BLaER1 (cell line): ENCODE measurements at regions not wholly inside any gene's neighbourhood (a gene's known extent, or its start where the extent isn't known, plus 50 kb on each side); places are given as distances from the start of the nearest gene placed in this dataset.
"Not testable (repeated sequence)": the region's sequence is repeated elsewhere in the genome, so short reads cannot be mapped to it uniquely, and the experiment has no call there.

Source experiments
- H3K27ac ChIP-seq: shearing (Covaris generic); formaldehyde crosslinking; 2 replicates; pipeline ENCODE4 v1.8.1; 2022
- H3K27me3 ChIP-seq: shearing (Covaris generic); formaldehyde crosslinking; 2 replicates; pipeline ENCODE4 v1.8.1; 2022
- H3K36me3 ChIP-seq: shearing (Covaris generic); formaldehyde crosslinking; 2 replicates; pipeline ENCODE4 v1.8.1; 2022
- H3K4me1 ChIP-seq: shearing (Covaris generic); formaldehyde crosslinking; 2 replicates; pipeline ENCODE4 v1.8.1; 2022
- H3K4me2 ChIP-seq: shearing (Covaris generic); formaldehyde crosslinking; 2 replicates; pipeline ENCODE4 v1.8.1; 2022
- H3K4me3 ChIP-seq: shearing (Covaris generic); formaldehyde crosslinking; 2 replicates; pipeline ENCODE4 v1.8.1; 2022
- H3K9ac ChIP-seq: shearing (Covaris generic); formaldehyde crosslinking; 2 replicates; pipeline ENCODE4 v1.8.1; 2022
- H3K9me3 ChIP-seq: shearing (Covaris generic); formaldehyde crosslinking; 2 replicates; pipeline ENCODE4 v1.8.1; 2022
- H4K20me1 ChIP-seq: shearing (Covaris generic); formaldehyde crosslinking; 2 replicates; pipeline ENCODE4 v1.8.1; 2022
- Cebpa-rat ChIP-seq: shearing (Covaris generic); IDR thresholded peaks from 2 replicates; pipeline ENCODE4 v1.8.1; 2022

DNA sequence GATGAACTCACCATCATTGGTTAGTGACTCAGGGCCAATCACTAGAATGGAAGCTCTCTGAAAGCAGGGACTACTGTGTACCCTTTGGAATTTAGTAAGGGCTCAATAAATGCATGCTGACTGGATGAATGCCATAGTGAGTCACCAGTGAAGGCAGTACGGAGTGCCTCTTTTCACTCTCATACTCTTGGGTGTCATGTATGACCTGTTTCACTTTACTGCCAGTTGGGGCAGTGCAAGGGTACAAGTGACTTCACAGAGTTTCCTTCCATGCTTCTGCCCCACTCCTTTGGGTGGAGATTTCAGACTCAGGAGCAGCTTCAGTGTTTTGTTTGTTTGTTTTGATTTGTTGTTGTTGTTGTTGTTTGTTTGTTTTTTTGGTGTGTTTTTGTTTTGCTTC lies 57.7 kb downstream of the SOX3 start:
- H3K4me1 ChIP-seq = no peaks in the 10 kb centered on the region

DNA sequence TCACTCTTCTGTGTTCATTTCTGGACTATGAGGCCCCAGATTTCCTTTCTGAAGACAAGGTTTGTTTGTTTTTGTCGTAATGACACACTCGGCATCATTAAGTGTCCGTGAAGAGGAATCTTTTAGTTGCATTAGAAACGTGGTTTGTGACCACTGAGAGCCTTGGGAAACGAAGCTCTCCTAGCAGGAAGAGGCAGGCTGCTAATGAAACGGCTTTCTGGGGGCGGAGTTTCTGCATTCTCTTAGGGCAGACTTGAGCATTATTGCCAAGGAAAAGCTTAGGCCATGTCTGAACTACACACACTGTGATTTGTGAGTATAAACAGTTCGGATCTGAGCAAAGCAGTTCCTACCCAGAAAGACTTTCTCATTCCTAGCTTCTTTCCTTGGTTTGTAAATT lies 64.0 kb downstream of the SOX3 start:
- H3K9me3 ChIP-seq = no peaks in the 10 kb centered on the region
- H3K4me3 ChIP-seq = no peak overlapping the region
- H4K20me1 ChIP-seq = no peaks in the 10 kb centered on the region
- H3K36me3 ChIP-seq = no peaks in the 10 kb centered on the region
- no peak overlapping the region for H3K27ac ChIP-seq
- no peak overlapping the region for H3K9ac ChIP-seq
- no peak for TF ChIP-seq Cebpa-rat
- H3K4me1 ChIP-seq = no peaks in the 10 kb centered on the region
- peaks cover 81% of the 10 kb centered on the region for H3K27me3 ChIP-seq
- no peak overlapping the region for H3K4me2 ChIP-seq

More for the DNA sequence above, 57.7 kb downstream of the SOX3 start:
- Histone ChIP-seq H3K36me3 (no peaks in the 10 kb centered on the region), H3K9me3 (no peaks in the 10 kb centered on the region), H3K4me3 (no peak overlapping the region), H3K27ac (no peak overlapping the region), H3K9ac (no peak overlapping the region), H4K20me1 (peaks cover 7% of the 10 kb centered on the region; the same call in 1 of the 2 replicates), H3K27me3 (peaks cover 85% of the 10 kb centered on the region), H3K4me2 (no peak overlapping the region)
- TF ChIP-seq Cebpa-rat = no peak

DNA sequence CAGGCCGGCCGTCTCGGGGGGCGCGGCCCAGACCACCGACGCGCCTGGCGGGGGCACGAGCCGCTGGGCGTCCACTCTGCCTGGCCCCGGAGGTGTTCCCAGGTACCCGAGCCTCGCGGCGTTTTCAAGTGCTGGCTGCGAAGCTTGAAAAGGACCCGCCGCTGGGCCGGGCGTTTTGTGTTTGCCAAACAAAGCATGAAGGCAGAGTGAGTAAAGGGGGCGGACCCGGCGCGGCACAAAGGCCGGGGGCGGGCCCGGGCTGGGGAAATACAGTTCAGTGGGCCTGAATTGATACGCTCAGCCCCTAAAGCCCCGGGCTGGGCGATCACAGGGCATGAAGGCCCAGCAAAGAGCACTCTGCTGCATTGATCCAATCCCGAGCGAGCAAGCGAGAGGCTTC lies 65.4 kb downstream of the SOX3 start:
- peak overlapping the region; percentile 68; the same call in 1 of the 2 replicates for H3K27ac ChIP-seq
- H3K9ac ChIP-seq = peak overlapping the region; percentile 71
- H3K4me1 ChIP-seq = no peaks in the 10 kb centered on the region
- no peaks in the 10 kb centered on the region for H3K36me3 ChIP-seq
- H4K20me1 ChIP-seq = no peaks in the 10 kb centered on the region
- peak overlapping the region; percentile 66 for H3K4me2 ChIP-seq
- TF ChIP-seq Cebpa-rat = no peak
- peak overlapping the region; percentile 57 for H3K4me3 ChIP-seq
- H3K9me3 ChIP-seq = no peaks in the 10 kb centered on the region
- peaks cover 81% of the 10 kb centered on the region for H3K27me3 ChIP-seq

DNA sequence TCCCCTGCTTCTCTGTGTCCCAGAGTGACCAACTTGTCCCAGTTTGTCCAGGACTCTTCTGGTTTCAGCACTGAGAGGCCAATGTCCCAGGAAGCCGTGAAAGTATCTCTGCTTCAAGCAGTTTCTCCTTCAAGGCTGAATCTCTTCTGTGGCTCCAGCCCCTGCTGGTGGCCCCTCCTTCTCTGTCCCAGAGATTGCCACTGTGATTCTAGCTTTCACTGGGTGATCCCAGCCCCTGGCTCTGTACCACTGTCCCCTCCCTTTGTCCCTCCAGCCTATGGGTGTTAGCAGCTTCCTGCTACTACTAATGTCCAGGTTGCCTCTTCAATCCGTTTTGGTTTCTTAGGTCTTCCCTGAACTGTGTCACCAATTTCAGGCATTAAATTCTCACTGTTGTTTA lies 70.5 kb downstream of the SOX3 start:
- Histone ChIP-seq H3K27me3 (peaks cover 93% of the 10 kb centered on the region), H3K9me3 (no peaks in the 10 kb centered on the region)
- TF ChIP-seq Cebpa-rat = no peak

DNA sequence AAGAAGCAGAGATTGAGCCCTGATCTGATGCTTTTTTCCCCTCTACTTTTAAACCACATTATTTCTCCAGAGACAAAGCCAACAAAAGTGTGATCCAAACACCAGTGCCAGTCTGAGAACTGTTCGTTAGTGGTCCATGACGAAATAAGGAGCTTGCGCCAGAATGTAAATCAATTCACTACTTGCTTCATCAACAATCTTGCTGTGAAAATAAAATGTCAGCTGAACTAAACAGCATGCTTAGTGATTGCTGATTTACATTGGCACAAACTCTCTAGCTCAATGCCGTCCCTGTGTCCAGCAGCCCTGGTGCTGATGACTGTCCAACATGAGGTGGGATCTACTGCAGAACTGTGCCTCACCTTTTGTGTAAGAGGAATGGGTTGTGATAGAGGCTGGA lies 71.3 kb downstream of the SOX3 start:
- Histone ChIP-seq H3K4me3 (no peak overlapping the region), H3K9me3 (no peaks in the 10 kb centered on the region), H3K9ac (no peak overlapping the region), H3K4me1 (no peaks in the 10 kb centered on the region), H3K27ac (no peak overlapping the region), H3K36me3 (no peaks in the 10 kb centered on the region), H4K20me1 (no peaks in the 10 kb centered on the region; the same call in 1 of the 2 replicates), H3K27me3 (peaks cover 93% of the 10 kb centered on the region), H3K4me2 (no peak overlapping the region)
- no peak for TF ChIP-seq Cebpa-rat

More for the DNA sequence above, 70.5 kb downstream of the SOX3 start:
- Histone ChIP-seq H3K27ac (no peak overlapping the region), H3K36me3 (no peaks in the 10 kb centered on the region), H4K20me1 (no peaks in the 10 kb centered on the region; the same call in 1 of the 2 replicates), H3K4me2 (no peak overlapping the region), H3K4me3 (no peak overlapping the region), H3K4me1 (no peaks in the 10 kb centered on the region), H3K9ac (no peak overlapping the region)

DNA sequence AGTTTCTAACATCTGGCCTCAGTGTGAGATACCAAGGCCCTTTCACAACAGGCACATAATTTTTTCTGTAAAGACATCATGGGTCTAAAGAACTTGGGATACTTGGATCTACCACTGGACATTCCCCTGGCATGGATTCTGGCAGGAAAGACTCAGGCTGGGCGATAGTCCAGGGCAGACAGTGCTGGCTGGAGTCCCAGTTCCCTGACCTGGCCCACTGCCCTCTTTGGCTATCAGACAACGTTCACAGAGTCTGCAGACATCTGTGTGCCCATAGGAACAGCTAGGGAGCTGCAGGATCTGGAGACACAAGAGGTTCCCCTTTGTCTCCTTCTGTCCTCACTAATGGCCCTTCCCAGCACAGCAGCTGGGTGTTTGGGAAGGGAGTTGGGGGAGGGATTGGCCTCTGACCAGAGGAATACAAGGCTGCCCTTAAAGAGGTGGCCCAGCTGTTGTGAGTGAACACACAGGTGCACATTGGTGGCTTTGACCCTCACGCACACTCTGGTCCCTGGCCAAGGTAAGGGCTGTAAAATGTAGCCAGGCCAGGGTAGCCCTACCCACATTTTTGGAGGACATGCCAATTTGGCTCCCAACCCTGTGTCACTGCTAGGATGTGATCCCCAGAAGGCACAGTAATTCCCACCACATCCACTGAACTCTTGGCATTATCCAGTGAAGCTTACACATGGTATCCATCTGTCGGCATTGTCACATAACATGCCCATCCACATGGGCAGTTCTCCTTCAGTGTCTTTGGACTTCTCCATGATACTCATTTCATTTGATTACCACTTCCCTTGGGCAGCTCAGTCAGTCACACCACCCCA lies 72.3 kb downstream of the SOX3 start:
- TF ChIP-seq Cebpa-rat = no peak
- Histone ChIP-seq H3K27ac (no peak overlapping the region), H3K4me3 (no peak overlapping the region), H3K27me3 (peaks cover 94% of the 10 kb centered on the region), H3K9me3 (no peaks in the 10 kb centered on the region), H3K9ac (no peak overlapping the region), H3K4me1 (no peaks in the 10 kb centered on the region), H3K36me3 (no peaks in the 10 kb centered on the region), H4K20me1 (no peaks in the 10 kb centered on the region; the same call in 1 of the 2 replicates), H3K4me2 (no peak overlapping the region)

DNA sequence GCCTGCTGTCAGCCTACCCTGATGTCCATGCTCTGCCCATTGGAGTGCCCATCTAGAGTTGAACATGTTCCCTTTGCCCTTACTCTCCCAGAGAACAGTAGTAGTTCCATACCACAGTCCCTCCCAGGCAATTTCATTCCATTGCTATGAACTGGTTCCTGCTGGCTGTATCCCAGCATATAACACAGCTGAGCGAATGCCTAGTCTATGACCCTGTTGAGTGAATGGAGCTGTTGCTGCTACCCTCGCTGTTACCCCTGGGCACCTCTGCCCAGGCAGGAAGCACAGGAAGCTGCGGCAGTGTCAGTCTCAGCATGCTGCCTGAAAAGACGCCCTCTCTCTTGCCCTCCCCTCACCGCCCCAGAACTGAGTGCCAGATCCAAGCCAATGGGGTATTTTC lies 73.3 kb downstream of the SOX3 start:
- Histone ChIP-seq H3K4me1 (no peaks in the 10 kb centered on the region), H3K9ac (no peak overlapping the region), H4K20me1 (no peaks in the 10 kb centered on the region; the same call in 1 of the 2 replicates), H3K27ac (no peak overlapping the region), H3K9me3 (no peaks in the 10 kb centered on the region), H3K4me3 (no peak overlapping the region), H3K27me3 (peaks cover 95% of the 10 kb centered on the region), H3K36me3 (no peaks in the 10 kb centered on the region), H3K4me2 (no peak overlapping the region)
- no peak for TF ChIP-seq Cebpa-rat

DNA sequence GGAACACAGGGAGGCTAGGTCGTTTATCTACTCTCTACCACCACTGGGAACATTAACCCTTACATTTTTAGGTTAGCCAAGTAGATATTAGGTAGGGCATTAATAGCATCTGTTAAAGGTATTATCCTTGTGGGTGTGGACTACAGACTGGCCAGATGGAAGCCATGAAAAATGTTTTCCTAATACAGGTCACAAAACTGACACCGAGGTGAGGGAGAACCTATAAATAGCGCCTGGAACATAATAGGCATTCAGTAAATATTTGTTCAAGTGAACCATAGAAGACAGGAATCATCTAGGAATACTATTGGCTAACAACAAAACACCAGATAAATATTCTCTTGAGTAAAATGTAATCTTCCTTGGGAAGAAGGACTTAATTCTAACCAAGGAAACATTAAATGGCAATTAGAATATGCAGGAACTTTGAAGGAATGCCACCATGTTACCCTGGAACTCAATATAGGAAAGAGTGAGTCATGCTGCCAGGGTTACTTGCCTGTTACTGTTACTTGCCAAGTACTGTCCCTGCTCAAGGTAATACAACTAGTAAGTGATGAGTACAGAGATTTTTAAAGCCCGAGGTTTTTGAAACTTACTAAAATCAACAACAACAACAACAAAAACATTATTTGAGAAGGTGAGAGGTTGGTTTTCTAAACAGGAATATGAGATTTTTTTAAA lies 79.0 kb downstream of the SOX3 start:
- no peaks in the 10 kb centered on the region for H4K20me1 ChIP-seq
- no peaks in the 10 kb centered on the region for H3K4me1 ChIP-seq
- H3K27me3 ChIP-seq = peaks cover 92% of the 10 kb centered on the region
- H3K9ac ChIP-seq = no peak overlapping the region
- TF ChIP-seq Cebpa-rat = no peak
- H3K9me3 ChIP-seq = peaks cover 6% of the 10 kb centered on the region; the same call in 1 of the 2 replicates
- no peak overlapping the region for H3K4me3 ChIP-seq
- no peaks in the 10 kb centered on the region for H3K36me3 ChIP-seq
- H3K4me2 ChIP-seq = no peak overlapping the region
- H3K27ac ChIP-seq = no peak overlapping the region

DNA sequence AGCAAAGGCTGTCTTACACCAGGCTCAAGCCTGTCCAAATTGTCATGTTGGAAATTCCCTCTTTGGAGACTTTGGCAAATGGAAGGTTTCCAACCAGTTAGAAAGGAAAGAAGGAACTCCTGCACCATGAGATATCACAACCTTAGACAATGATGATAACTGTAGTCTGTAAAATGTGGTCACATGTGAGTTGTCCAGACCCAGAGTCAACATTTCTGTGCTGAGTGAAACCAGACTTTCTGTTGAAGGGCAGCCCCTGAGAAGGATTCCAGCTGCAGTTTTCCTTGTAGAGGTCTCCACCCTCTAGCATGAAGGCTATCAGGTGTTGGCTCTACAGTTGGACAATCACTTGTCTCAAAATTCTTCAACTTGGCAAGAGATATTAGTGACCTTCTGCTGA lies 82.4 kb downstream of the SOX3 start:
- H3K4me2 ChIP-seq = no peak overlapping the region
- H4K20me1 ChIP-seq = no peaks in the 10 kb centered on the region
- TF ChIP-seq Cebpa-rat = no peak
- H3K36me3 ChIP-seq = no peaks in the 10 kb centered on the region
- peaks cover 65% of the 10 kb centered on the region for H3K27me3 ChIP-seq
- peaks cover 7% of the 10 kb centered on the region; the same call in 1 of the 2 replicates for H3K9me3 ChIP-seq
- H3K4me3 ChIP-seq = no peak overlapping the region
- no peak overlapping the region for H3K27ac ChIP-seq
- H3K4me1 ChIP-seq = no peaks in the 10 kb centered on the region
- H3K9ac ChIP-seq = no peak overlapping the region

DNA sequence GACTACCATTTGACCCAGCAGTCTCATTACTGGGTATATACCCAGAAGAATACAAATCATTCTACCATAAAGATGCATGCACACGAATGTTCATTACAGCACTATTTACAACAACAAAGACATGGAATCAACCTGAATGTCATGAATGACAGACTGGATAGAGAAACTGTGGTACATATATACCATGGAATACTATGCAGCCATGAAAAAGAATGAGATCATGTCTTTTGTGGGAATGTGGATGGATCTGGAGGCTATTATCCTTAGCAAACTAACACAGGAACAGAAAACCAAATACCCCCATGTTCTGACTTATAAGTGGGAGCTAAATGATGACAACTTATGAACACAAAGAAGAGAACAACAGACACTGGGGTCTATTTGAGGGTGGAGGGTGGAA lies 102.7 kb downstream of the SOX3 start:
- not testable (repeated sequence) for H3K36me3 ChIP-seq, H3K27ac ChIP-seq, H3K27me3 ChIP-seq, H3K4me1 ChIP-seq, H3K4me2 ChIP-seq, H3K9ac ChIP-seq, H4K20me1 ChIP-seq, H3K4me3 ChIP-seq
- peaks cover 10% of the 10 kb centered on the region; the same call in 1 of the 2 replicates for H3K9me3 ChIP-seq

DNA sequence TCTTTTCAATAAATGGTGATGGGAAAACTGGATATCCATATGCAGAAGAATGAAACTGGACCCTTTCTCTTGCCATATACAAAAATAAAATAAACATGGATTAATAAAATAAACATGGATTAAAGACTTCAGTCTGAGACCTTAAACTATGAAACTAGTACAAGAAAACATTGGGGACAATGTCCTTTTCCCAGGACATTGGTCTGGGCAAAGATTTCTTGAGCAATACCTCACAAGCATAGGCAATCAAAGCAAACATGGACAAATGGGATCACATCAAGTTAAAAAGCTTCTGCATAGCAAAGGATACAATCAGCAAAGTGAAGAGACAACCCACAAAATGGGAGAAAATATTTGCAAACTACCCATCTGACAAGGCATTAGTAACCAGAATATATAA lies 108.5 kb downstream of the SOX3 start:
- not testable (repeated sequence) for H3K4me2 ChIP-seq, H3K9ac ChIP-seq, H3K36me3 ChIP-seq, H3K4me3 ChIP-seq, H4K20me1 ChIP-seq, H3K27ac ChIP-seq, H3K4me1 ChIP-seq, H3K9me3 ChIP-seq
- H3K27me3 ChIP-seq = peaks cover 29% of the 10 kb centered on the region
